ENCODE measurements at regions not wholly inside any gene's neighbourhood (a gene's known extent, or its start where the extent isn't known, plus 50 kb on each side); places are given as distances from the start of the nearest gene placed in this dataset.
"Not testable (repeated sequence)": the region's sequence is repeated elsewhere in the genome, so short reads cannot be mapped to it uniquely, and the experiment has no call there.

GRCh38 chrX:81857192-81857591 is 655.3 kb downstream of the SH3BGRL start:
- no peak for DNase-seq (ENCODE audit: low read depth in 2 of 3, low spot score in 2 of 3)

GRCh38 chrX:81866873-81867272 is 665.0 kb downstream of the SH3BGRL start:
- DNase-seq (ENCODE audit: low read depth in 2 of 3, low spot score in 2 of 3): no peak

GRCh38 chrX:81868979-81869378 is 667.1 kb downstream of the SH3BGRL start:
- no peak for DNase-seq (ENCODE audit: low read depth in 2 of 3, low spot score in 2 of 3)

GRCh38 chrX:81874807-81875206 is 672.9 kb downstream of the SH3BGRL start:
- no peak for DNase-seq (ENCODE audit: low read depth in 2 of 3, low spot score in 2 of 3)

GRCh38 chrX:81875800-81876199 is 673.9 kb downstream of the SH3BGRL start:
- DNase-seq (ENCODE audit: low read depth in 2 of 3, low spot score in 2 of 3): no peak

DNA sequence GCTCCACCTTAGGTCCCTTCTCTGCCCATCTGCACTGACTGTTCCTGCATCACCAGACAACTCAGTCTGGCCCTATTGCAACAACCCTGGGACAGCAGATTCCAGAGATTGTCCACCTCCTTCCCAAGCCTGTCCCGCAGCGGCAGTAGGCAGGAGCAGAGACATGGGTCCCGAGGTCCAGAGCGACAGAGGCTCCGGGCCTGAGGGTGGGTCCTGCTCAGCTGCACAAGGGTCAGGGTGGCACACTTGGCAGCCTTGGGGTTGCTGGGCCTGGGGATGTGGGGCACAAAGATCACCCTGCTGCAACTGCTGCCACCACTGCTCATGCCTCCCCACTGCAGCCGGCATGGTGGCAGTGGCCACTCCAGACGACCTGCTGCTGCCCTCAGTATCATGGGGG is 674.5 kb downstream of the SH3BGRL start:
- no peak for DNase-seq (ENCODE audit: low read depth in 2 of 3, low spot score in 2 of 3)

- peak in 2 of 3 donors; percentile 60 to 85 for DNase-seq (ENCODE audit: low read depth in 2 of 3, low spot score in 2 of 3)
These were observed 688.6 kb downstream of the SH3BGRL start for GRCh38 chrX:81890521-81890920.

DNA sequence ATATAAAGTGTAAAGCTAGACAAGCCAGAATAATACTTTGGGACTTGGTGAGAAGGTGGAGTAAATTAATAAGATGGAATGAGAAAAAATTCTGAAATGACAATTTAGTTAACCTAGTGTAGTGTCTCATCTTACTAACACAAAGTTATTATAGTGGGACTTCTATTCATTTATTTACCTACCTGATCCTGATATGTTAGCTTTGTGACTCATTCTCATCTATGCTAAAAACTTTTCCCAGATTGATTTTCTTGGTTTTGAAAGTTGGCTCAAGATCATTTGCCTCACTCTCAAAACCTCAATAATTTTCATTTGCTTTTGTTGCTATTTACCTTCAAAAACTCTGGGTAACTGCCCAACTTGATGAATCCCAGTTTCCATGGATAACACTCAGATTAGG is 698.6 kb downstream of the SH3BGRL start:
- DNase-seq (ENCODE audit: low read depth in 2 of 3, low spot score in 2 of 3): no peak

DNA sequence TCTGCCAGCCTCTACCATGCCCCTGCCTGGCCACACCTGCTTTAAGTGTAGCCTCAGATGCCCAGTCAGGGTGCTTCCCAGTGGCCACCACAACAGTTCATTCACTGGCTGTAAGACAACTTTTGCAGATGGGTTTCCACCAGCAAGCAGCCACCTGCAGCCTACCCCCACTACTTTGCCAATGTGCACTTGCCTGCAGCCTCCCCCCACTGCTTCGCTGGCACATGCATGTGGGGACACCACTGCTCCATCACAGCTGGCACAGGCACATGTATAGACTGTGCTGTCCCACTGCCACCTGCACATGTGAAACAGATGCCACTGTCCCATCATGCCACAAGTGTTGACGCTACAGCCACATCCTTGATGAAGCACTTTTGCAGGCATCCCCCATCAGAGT is 723.9 kb downstream of the SH3BGRL start:
- no peak for DNase-seq (ENCODE audit: low read depth in 2 of 3, low spot score in 2 of 3)

DNA sequence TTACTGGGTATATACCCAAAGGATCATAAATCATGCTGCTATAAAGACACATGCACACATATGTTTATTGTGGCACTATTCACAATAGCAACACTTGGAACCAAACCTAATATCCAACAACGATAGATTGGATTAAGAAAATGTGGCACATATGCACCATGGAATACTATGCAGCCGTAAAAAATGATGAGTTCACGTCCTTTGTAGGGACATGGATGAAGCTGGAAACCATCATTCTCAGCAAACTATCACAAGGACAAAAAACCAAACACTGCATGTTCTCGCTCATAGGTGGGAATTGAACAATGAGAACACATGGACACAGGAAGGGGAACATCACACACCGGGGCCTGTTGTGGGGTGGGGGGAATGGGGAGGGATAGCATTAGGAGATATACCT is 744.0 kb downstream of the SH3BGRL start:
- not testable (repeated sequence) for DNase-seq (ENCODE audit: low read depth in 2 of 3, low spot score in 2 of 3)

GRCh38 chrX:81957318-81957717 is 755.4 kb downstream of the SH3BGRL start:
- no peak for DNase-seq (ENCODE audit: low read depth in 2 of 3, low spot score in 2 of 3)

- DNase-seq (ENCODE audit: low read depth in 2 of 3, low spot score in 2 of 3): peak in 2 of 3 donors; percentile 36 to 62
These were observed 756.1 kb downstream of the SH3BGRL start for GRCh38 chrX:81957900-81958545.

DNA sequence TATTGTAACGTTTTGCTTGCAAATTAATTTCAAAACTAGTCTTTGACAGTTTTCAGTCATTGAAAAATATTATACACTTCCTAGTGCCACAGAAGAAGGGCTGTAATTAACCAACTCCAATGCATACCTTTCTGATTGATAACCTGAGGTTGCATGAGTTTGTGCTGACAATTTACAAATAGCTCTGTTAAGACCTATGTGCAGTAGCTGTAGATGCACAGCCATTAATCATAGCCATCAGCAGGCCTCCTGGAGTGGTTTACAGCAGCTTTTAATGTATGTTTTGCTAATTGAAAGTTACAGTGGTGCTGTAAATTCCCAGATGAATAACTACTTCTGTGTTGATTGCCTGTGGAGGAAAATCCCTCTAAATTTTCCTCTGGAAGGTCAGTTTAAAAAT is 758.1 kb downstream of the SH3BGRL start:
- no peak for DNase-seq (ENCODE audit: low read depth in 2 of 3, low spot score in 2 of 3)

- DNase-seq (ENCODE audit: low read depth in 2 of 3, low spot score in 2 of 3): not testable (repeated sequence)
These were observed 772.5 kb downstream of the SH3BGRL start for GRCh38 chrX:81974413-81974812.

DNA sequence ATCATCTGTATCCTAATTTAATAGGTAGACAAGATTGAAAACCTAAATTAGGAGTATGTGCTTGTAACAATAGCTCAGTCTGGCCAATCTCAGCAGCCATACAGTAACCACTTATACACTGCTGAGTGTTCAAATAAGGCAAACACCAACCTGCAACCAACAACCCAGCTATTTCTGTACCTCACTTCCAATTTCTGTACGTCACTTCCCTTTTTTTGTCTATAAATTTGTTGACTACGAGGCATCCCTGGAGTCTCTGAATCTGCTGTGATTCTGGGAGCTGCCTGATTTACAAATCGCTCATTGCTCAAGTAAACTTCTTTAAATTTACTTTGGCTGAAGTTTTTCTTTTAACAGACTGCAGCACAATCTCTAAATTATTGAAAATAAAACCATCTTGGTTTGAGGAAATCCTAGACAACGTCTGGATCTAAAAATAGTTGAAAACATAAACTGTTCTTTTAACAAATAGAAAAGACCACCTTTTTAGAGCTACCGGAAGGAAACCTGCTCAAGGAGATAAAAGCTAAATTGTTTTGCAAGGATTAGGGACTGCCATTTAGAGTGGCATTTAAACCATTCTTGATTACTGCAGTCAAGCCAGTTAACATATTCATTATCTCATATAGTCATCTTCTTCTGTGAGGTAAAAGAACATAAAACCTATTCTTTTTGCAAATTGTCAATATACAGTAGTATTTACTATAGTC is 778.1 kb downstream of the SH3BGRL start:
- DNase-seq (ENCODE audit: low read depth in 2 of 3, low spot score in 2 of 3): peak in 2 of 3 donors; percentile 37 to 72

GRCh38 chrX:81987217-81987616 is 785.3 kb downstream of the SH3BGRL start:
- DNase-seq (ENCODE audit: low read depth in 2 of 3, low spot score in 2 of 3): not testable (repeated sequence)

- no peak for DNase-seq (ENCODE audit: low read depth in 2 of 3, low spot score in 2 of 3)
These were observed 794.3 kb downstream of the SH3BGRL start for GRCh38 chrX:81996166-81996565.

DNA sequence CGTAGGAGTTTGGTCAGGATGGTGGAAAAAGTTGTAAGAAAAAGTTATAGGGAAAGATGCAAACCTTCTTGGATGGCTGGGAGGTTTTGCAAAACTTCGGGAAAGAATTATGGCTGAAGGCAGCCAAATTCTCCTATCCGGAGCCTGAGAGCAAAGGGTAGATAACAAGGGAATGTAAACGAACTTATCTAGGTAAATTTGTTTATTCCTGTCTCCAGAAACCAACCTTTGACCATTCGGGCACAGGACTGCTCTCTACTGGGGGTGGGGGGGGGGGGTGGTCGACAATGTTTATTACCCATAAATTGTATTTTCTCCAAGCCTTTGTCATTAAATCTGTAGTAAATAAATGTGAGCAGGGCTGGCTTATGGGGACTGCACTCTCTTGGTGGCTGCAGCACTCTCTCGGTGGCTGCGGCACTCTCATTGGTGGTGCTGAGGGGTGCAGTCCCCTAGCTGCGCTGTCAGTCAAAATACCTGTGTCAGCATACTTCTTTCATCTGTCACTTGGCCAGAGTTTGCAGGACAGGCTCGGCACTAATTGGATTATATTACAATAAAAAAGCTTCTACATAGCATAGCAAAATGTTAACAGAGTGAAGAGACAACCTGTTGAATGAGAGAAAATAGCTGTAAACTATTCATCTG is 827.8 kb downstream of the SH3BGRL start:
- no peak for DNase-seq (ENCODE audit: low read depth in 2 of 3, low spot score in 2 of 3)

DNA sequence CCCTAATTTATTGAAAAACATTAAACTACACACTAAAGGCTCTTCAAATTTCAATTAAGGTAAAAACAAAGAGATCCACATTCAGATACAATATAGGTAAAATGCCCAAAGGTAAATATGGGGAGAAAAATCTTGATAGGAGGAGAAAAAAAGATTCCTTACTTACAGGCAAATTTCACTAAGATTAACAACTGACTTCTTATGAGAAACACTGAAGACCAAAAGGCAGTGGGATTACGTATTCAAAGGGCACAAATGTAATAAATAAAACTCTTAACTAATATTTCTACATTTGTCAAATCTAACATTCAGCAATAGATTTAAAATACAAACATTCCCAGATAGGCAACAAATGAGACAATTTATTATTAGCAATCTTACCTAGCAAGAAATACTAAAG is 829.3 kb downstream of the SH3BGRL start:
- DNase-seq (ENCODE audit: low read depth in 2 of 3, low spot score in 2 of 3): no peak

GRCh38 chrX:82038793-82039192 is 836.9 kb downstream of the SH3BGRL start:
- DNase-seq (ENCODE audit: low read depth in 2 of 3, low spot score in 2 of 3): no peak

DNA sequence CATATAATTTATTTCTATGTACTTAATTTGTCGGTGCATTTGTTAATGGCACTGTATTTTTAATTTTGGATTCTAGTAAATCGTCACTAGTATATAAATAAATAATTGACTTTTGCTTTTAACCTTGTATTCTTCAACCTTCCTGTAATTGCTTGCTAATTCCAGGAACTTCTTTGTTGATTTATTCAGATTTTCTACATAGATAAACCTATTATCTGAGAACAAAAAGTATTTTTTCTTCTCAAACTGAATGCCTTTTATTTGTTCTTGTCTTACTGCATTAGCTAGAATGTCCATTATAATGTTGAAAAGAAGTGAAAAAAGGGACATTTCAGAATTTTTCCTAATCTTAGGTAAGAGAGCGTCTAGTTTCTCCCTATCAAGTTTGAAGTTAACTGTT is 839.1 kb downstream of the SH3BGRL start:
- no peak for DNase-seq (ENCODE audit: low read depth in 2 of 3, low spot score in 2 of 3)

GRCh38 chrX:82058728-82059127 is 856.8 kb downstream of the SH3BGRL start:
- DNase-seq (ENCODE audit: low read depth in 2 of 3, low spot score in 2 of 3): no peak

Measured in hematopoietic multipotent progenitor cell (in vitro differentiated cells).